ENCODE measurements at regions not wholly inside any gene's neighbourhood (a gene's known extent, or its start where the extent isn't known, plus 50 kb on each side); places are given as distances from the start of the nearest gene placed in this dataset.

- Histone ChIP-seq H3K4me3 (no peak overlapping the region), H3K9me3 (no peaks in the 10 kb centered on the region), H3K4me1 (peaks cover 0 to 12% (median 6%) of the 10 kb centered on the region in 4 donors), H3K27ac (no peak overlapping the region), H3K36me3 (no peaks in the 10 kb centered on the region), H3K27me3 (no peaks in the 10 kb centered on the region)
- WGBS (ENCODE audit: insufficient coverage, low coverage, low lambda C conversion rate, missing lambda C conversion rate): 83% methylated on average over 10 of the region's 12 CpGs
- TF ChIP-seq POLR2A (IDR thresholded peaks at IDR 0.05) (no peak), CTCF (IDR thresholded peaks at IDR 0.05) (no peak)
- DNase-seq: no peak
- intact Hi-C loops (cut with DNase I): no loop called here
- ATAC-seq: no peak
Measured at GRCh38 chr6:168218785-168219566, 100.6 kb downstream of the DACT2 start.

DNA sequence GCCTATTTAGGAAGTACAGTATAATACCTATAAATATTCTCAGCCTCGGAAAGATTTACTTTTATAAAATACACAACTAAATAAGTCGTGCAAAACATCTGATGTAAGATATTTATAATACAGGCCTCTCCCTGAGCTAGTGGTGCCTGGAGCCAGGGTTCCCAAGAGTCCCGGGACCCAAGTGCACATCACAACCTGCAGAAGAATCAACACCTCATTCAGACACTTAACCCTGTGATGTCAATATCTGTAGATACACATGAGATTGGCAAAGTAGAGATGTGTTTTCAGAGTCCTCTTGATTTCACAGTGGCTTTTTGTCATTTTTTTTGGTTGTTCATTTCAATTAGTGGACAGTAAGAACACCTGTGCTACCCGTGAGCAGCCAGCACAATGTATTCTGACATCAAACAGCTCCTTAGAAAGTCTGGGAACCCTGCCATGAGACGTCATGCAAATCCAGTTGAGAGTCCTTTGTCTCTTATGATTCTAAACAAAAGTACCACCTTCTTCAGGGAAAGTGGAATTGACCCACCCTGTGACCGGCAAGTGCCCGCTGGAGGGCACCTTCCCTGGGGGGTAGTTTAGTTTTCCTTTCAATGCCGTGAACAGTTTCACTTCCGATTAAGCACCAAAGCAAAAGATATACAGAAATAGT, 101.6 kb downstream of the DACT2 start:
- intact Hi-C loops (cut with DNase I): no loop called here
- DNase-seq (no peak), ATAC-seq (no peak)
- Histone ChIP-seq H3K27me3 (no peaks in the 10 kb centered on the region), H3K9me3 (no peaks in the 10 kb centered on the region), H3K4me1 (peaks cover 0 to 12% (median 6%) of the 10 kb centered on the region in 4 donors), H3K36me3 (no peaks in the 10 kb centered on the region), H3K27ac (no peak overlapping the region), H3K4me3 (no peak overlapping the region)
- no peak for TF ChIP-seq POLR2A (IDR thresholded peaks at IDR 0.05)
- TF ChIP-seq CTCF (IDR thresholded peaks at IDR 0.05): no peak
- 72% methylated on average over 9 of the region's 9 CpGs for WGBS (ENCODE audit: insufficient coverage, low coverage, low lambda C conversion rate, missing lambda C conversion rate)

- H3K27me3 ChIP-seq: no peaks in the 10 kb centered on the region
- DNase-seq (no peak), ATAC-seq (no peak)
Measured at GRCh38 chr6:168217216-168217879, 102.2 kb downstream of the DACT2 start.

DNA sequence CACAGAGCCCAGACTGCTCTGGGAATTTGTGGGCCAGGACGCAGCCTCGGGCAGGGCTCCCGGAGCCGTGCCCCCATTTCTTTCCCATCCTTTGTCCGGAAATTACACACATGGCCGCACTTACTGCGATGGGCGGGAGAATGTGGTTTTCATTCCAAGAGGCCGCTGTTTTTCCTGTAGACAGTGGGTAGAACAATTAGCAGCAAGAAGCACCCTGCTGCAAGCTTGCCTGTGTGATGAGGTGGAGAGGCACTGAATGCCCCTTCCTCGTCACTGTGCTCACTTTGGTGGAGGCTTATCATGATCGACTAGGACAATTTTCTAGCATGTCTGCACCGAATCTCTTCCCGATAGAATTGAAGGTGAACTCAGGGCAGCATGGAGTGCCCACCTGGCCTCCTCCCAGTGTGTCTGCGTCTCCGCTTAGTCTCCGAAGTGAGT, 102.8 kb downstream of the DACT2 start:
- H3K27me3 ChIP-seq: no peaks in the 10 kb centered on the region
- H3K36me3 ChIP-seq: no peaks in the 10 kb centered on the region
- H3K4me1 ChIP-seq: peaks cover 0 to 10% (median 4%) of the 10 kb centered on the region in 4 donors
- ATAC-seq (no peak), DNase-seq (no peak)
- TF ChIP-seq CTCF (IDR thresholded peaks at IDR 0.05) (no peak), POLR2A (IDR thresholded peaks at IDR 0.05) (no peak)
- intact Hi-C loops (cut with DNase I): no loop called here
- H3K4me3 ChIP-seq: no peak overlapping the region
- H3K27ac ChIP-seq: no peak overlapping the region
- no peaks in the 10 kb centered on the region for H3K9me3 ChIP-seq
- WGBS (ENCODE audit: insufficient coverage, low coverage, low lambda C conversion rate, missing lambda C conversion rate): 74% methylated on average over 7 of the region's 16 CpGs

More at GRCh38 chr6:168217216-168217879, 102.2 kb downstream of the DACT2 start:
- peaks cover 0 to 12% (median 6%) of the 10 kb centered on the region in 4 donors for H3K4me1 ChIP-seq
- WGBS (ENCODE audit: insufficient coverage, low coverage, low lambda C conversion rate, missing lambda C conversion rate): 90% methylated on average over 16 of the region's 24 CpGs
- no peak overlapping the region for H3K27ac ChIP-seq
- intact Hi-C loops (cut with DNase I): no loop called here
- H3K9me3 ChIP-seq: no peaks in the 10 kb centered on the region
- H3K4me3 ChIP-seq: no peak overlapping the region
- TF ChIP-seq CTCF (IDR thresholded peaks at IDR 0.05) (no peak), POLR2A (IDR thresholded peaks at IDR 0.05) (no peak)
- H3K36me3 ChIP-seq: no peaks in the 10 kb centered on the region

All from right lobe of liver (tissue), 6 donors.